GM19023 (cell line): ENCODE measurements at regions not wholly inside any gene's neighbourhood (a gene's known extent, or its start where the extent isn't known, plus 50 kb on each side); places are given as distances from the start of the nearest gene placed in this dataset.

Experiments used
- ATAC-seq: cut with Tn5 transposase; IDR thresholded peaks from one replicate; pipeline ENCODE4 v1.9.1; 2021; ENCODE audit warnings: mild to moderate bottlenecking, moderate library complexity; ENCODE audit not compliant: unreplicated experiment

DNA sequence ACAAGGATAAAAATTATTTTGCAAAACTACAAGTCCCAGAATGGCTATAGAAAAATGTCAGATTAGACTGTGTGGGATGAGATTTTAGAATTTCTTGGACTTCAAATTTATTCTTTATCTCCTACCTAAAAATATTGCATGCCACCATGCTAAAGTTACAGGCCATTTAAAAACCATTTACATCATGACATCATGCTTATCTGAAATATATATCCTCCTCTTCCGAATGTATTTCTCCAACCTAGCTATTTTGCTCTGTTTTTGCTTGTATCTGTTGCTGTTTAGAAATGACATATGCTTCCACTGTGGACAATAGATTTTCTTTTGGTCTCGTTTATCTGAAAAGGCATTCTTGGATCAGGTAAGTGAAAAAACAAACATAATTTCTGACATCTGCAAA lies 471.7 kb downstream of the LRFN5 start:
- no peak for ATAC-seq

DNA sequence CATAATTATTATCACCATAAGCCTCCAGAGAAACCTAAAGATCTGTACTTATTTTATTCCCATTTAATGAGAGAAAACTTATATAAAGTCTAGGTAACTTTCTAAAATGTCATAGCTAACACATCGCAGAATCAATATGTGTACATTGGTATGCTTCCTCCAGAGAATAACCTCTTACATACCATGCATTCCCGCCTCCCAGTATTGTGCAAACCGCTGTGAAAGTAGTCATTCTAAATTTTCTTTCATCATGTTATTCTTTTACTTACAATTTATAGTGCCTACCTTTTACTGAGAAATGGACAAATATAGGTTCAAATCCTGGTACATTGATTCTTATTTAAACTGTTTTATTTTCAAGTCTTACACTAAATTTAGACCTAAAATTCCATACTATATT lies 463.4 kb downstream of the LRFN5 start:
- ATAC-seq = no peak

DNA sequence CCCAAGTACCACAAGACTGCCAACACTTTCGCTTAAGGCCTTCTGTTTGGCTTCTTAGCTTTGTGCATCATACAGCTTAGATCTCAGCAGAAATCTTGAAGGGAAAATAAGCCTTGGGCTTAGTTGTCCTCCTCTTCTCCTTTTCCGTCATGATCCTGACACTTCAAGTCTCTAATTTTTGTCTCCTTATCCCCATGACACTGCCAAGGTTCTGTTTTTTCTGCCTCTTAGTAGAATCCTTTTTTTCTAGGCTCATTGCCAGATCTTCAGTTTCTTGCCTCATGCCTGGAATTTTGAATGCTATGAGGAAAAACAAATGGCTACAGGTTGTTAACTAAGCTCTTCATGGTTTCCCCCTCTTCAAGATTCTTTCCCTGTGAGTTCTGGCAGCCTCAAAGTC lies 450.4 kb downstream of the LRFN5 start:
- ATAC-seq = no peak

- ATAC-seq = no peak
These were observed 440.9 kb downstream of the LRFN5 start for GRCh38 chr14:42047421-42048055.

GRCh38 chr14:42045383-42045782 lies 438.7 kb downstream of the LRFN5 start:
- no peak for ATAC-seq

DNA sequence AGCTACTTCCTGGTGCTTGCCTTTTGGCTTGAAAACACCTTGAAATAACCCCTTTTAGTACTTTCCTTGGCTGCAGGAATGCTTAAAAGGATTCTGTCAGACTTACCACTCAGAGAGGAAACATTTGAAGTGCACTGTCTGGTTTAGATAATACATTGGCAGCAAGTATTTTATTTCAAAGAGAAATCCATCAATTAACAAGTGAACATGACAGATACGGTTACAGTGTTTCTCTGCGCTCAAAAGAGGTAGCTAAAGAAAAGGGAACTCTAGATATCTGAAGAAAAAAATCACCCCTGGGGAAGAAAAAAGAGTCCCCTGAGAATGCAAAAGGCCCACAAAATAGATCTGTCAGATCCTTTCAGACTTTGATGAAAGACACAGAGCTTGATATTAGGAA lies 421.9 kb downstream of the LRFN5 start:
- ATAC-seq = no peak

DNA sequence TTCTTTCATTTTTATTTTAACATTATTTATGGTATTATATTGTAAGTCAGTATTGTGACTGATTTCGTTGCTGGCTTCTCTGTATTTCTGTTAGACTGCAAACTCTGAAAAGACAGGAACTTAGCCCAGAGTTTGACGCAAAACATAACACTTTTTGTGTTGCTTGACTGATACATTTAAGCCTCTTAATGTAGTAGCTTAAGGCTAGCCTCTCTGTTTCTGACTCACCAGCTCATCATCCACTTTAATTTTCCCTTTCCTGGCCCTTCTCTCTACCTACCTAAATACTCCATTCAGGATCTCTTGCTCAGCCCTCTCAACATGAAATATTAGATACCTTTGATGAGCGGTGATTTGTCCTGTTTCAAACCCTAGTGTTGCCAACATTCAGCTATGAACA lies 420.6 kb downstream of the LRFN5 start:
- ATAC-seq = no peak

- ATAC-seq = no peak
These were observed 416.8 kb downstream of the LRFN5 start for GRCh38 chr14:42023452-42023851.

DNA sequence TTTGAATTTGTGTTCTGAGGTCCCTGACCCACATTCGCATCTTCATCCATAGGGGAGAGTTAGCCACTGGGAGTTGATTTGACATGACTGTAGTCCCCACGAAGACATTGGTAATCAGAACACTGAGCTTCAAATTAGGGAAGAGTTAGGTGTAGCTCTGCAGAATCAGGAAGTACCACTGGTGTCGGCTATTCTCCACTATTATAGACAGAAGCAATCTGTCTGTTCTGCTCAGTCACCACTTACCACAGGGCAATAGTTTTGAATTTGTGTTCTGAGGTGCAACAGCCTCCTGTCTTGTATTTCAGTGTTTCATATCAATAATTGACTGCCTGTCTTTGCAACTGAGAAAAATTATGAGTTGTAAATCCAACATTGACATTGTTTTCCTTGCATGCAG lies 407.6 kb downstream of the LRFN5 start:
- no peak for ATAC-seq

DNA sequence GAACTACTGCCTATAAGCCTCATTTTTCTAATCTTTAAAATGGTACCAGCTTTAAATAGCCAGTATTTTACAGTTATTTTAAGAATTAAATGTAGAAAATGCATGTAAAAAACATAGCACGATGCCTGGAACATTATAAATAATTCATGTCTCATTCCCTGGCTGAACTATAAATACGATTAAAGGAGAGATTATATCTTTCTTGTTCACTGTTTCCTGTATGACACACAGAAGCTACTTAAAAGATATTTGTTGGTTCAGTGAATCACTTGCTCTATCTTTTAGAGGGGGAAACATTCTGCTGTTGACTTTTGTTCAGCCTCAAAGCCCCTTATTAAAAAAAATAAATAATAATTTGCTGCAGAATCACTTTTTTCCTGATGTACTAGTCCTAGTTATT lies 406.9 kb downstream of the LRFN5 start:
- ATAC-seq = no peak

DNA sequence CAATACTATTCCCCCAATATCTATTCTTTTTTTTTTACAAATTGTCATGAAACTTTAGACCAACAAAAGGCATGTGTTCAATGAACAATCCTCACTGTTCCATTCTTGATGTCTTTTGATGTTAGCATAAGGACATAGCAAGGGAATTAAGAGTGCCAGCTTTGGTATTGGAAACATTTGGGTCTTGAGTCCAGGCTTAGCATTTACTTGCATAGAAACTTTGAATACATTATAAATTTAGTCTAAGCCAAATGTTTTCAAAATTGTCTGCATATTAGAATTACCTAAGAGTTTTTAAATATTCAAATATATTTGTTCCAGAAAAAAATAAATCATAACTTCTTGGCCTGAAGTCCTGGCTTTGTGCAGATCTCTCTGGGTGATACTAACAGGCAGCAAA lies 406.5 kb downstream of the LRFN5 start:
- no peak for ATAC-seq

DNA sequence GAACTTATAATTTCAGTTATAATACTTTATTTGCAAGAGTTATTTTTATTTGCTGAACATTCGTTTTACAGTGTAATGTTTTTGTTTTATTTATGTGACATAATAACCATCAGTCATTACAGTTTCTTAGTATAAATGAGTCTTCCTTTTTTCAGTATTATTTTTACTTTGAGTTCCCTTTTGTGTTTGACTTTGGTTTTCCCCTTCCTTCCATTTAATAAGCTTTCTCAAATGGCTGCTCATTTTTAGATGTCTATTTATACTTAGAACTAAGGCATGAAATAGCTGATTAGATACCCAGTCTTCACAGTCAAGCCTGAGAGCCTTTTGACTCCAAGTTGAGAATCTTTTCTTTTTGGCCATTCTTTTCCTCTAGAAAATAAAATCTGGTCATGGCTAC lies 404.5 kb downstream of the LRFN5 start:
- ATAC-seq = no peak

DNA sequence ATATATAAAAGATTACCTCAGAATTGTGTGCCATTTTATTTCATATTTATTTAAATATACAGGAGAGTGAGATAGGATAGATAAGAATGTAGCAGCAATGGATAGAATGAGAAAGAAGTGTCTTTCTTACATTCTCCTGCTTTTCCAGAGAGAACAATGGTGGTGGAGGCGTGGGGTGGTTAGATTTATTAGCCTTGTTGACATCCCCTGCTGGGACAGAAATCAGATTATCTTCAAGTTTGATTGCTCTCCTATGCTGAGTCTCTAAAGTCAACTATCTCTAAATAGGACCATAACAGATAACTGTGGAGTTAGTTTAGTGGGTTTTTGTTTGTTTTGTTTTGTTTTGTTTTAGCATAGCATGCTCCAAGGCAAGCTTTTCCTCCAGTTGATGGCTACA lies 397.6 kb downstream of the LRFN5 start:
- ATAC-seq = no peak

GRCh38 chr14:42002141-42002540 lies 395.5 kb downstream of the LRFN5 start:
- ATAC-seq = no peak

GRCh38 chr14:42001431-42001830 lies 394.8 kb downstream of the LRFN5 start:
- ATAC-seq = no peak

- no peak for ATAC-seq
These were observed 393.8 kb downstream of the LRFN5 start for GRCh38 chr14:42000450-42000849.

GRCh38 chr14:41993687-41994086 lies 387.0 kb downstream of the LRFN5 start:
- no peak for ATAC-seq

DNA sequence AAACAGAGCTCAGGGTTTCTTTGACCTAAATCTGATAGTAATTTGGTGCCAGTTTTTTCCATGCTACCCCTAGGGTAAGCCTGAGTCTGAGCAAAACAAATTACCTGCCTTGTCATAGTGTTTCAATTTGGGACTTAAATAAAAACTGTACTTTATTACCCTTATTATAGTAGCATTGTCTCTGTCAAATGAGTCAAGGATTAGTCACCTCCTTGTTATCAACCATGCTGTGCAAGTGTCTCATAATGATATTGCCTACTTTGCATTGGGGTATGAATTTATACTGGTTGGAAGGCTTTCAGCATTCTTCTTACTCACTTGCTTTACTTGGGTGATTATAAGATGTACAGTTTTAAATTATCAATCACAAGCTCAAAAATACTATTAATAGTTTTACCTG lies 380.0 kb downstream of the LRFN5 start:
- no peak for ATAC-seq

- ATAC-seq = no peak
These were observed 379.5 kb downstream of the LRFN5 start for GRCh38 chr14:41986083-41986645.

DNA sequence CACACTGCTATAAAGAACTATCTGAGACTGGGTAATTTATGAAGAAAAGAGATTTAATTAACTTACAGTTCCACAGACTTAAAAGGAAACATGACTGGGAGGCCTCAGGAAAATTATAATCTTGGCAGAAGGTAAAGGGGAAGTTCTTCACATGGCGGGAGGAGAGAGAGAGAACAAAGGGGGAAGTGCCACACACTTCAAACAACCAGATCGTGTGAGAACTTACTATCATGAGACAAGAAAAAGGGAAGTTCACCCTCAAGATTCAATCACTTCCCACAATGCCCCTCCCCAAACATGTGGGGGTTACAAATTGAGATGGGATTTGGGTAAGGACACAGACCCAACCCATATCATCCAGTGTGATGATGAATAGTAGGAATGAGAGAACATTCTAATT lies 366.5 kb downstream of the LRFN5 start:
- ATAC-seq = no peak

GRCh38 chr14:41972531-41972930 lies 365.9 kb downstream of the LRFN5 start:
- no peak for ATAC-seq

DNA sequence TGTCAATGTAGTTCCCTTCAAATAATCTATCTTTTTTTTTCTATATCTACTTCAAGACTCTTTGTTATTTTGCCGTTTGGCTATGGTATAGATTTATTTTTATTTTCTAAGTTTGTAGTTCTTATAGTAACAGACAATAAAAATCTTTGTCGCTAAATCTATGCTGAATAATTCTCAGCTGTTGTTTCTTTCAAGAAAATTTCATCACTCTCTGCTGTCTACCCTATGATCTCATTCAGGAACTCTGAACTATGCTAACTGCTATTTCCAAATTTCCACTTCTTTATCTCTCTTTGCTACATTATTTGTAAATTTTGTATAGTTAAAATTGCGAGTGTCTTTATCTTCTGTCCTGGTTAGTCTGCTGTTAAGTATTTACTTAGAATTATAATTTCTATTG lies 353.6 kb downstream of the LRFN5 start:
- no peak for ATAC-seq

GRCh38 chr14:41957459-41957858 lies 350.8 kb downstream of the LRFN5 start:
- ATAC-seq = no peak
